HCT116 (cell line): ENCODE measurements at regions not wholly inside any gene's neighbourhood (a gene's known extent, or its start where the extent isn't known, plus 50 kb on each side); places are given as distances from the start of the nearest gene placed in this dataset.
A peak's percentile ranks its signal among the peaks of the same experiment; 100 is the strongest.

Source experiments
- ATAC-seq: fragments of 200-7000 bp; cut with Tn5 transposase; 2 replicates; pipeline ENCODE4 v1.9.1; 2020; ENCODE audit warnings: mild to moderate bottlenecking, moderate library complexity
- BruUV-seq: library from RNA; stranded (reverse); fragments of 400-500 nt; replicated peaks from 2 replicates; lab custom pipeline; 2021; lab: Mats Ljungman, UMichigan
- CTCF ChIA-PET: fragments of 300-600 bp; sonication (Branson Sonifier 250); formaldehyde crosslinking; loops from one replicate; lab custom pipeline; 2021; ENCODE audit warnings: antibody characterized with exemption; lab: Charles Lee
- POLR2A ChIA-PET: fragments of 300-600, 350-600 bp; sonication (Branson Sonifier 250); formaldehyde crosslinking; loops from one replicate; lab custom pipeline; 2021; ENCODE audit warnings: antibody characterized with exemption; lab: Charles Lee
- RAD21 ChIA-PET, 2 experiments: fragments of 300-600 bp; sonication (Branson Sonifier 250); formaldehyde crosslinking; loops; one replicate each; lab custom pipeline; 2023; ENCODE audit warnings: low total read pairs in 2 of 2; ENCODE audit not compliant: uncharacterized antibody in 2 of 2, unreplicated experiment in 2 of 2, low non-redundant PET in 1 of 2; lab: Charles Lee
- DNase-seq: peaks from one replicate; pipeline ENCODE4 v3.0.0-alpha.2; 2010; ENCODE audit warnings: low read depth, low spot score
- H2AFZ ChIP-seq: fragments of 200-600 bp; shearing (Covaris generic), sonication (generic); 2 replicates; pipeline ENCODE4 v1.6.1; 2017; ENCODE audit warnings: low read depth, mixed run types, mixed read lengths, antibody characterized with exemption, low read length; ENCODE audit not compliant: poor library complexity, severe bottlenecking
- H3K27ac ChIP-seq: 2 replicates; pipeline ENCODE4 v1.5.1; 2012; ENCODE audit warnings: low read depth, low read length
- H3K27me3 ChIP-seq: fragments of 200-600 bp; sonication (generic); 2 replicates; pipeline ENCODE4 v1.6.1; 2016; ENCODE audit warnings: mixed run types, low read length, mixed read lengths; ENCODE audit not compliant: insufficient read depth
- H3K36me3 ChIP-seq, 2 experiments: fragments of 200-500 bp in 1 of 2; fragments of 200-600 bp in 1 of 2; sonication (Bioruptor generic) in 1 of 2; sonication (generic) in 1 of 2; 2 replicates each; pipeline versions ENCODE4 v1.5.1 to v1.6.1; 2014 to 2016; ENCODE audit warnings: low read length in 2 of 2, inconsistent platforms in 1 of 2, mixed read lengths in 1 of 2, mixed run types in 1 of 2; ENCODE audit not compliant: insufficient read depth in 2 of 2, control insufficient read depth in 1 of 2
- H3K4me1 ChIP-seq, 2 experiments: fragments of 200-600 bp in 1 of 2; sonication (generic) in 1 of 2; 2 replicates each; pipeline versions ENCODE4 v1.5.1 to v1.6.1; 2012 to 2017; ENCODE audit warnings: low read length in 2 of 2, inconsistent platforms in 1 of 2, mild to moderate bottlenecking in 1 of 2, mixed read lengths in 1 of 2, mixed run types in 1 of 2, moderate library complexity in 1 of 2; ENCODE audit not compliant: insufficient read depth in 2 of 2, control insufficient read depth in 1 of 2
- H3K4me2 ChIP-seq: fragments of 200-600 bp; sonication (generic); 2 replicates; pipeline ENCODE4 v1.6.1; 2017; ENCODE audit warnings: mixed run types, low read length, mixed read lengths
- H3K4me3 ChIP-seq, 2 experiments: fragments of 200-600 bp in 1 of 2; sonication (generic) in 1 of 2; replicated peaks in 1 of 2; 2 replicates each; pipeline ENCODE4 v1.5.1; 2011 to 2016; ENCODE audit warnings: low read length in 2 of 2, control low read depth in 1 of 2, low read depth in 1 of 2, mild to moderate bottlenecking in 1 of 2, mixed read lengths in 1 of 2, mixed run types in 1 of 2
- H3K79me2 ChIP-seq: fragments of 200-600 bp; sonication (generic); 2 replicates; pipeline ENCODE4 v1.6.1; 2017; ENCODE audit warnings: mild to moderate bottlenecking, mixed run types, low read length, moderate library complexity, mixed read lengths; ENCODE audit not compliant: insufficient read depth
- H3K9ac ChIP-seq: fragments of 200-600 bp; sonication (generic); 2 replicates; pipeline ENCODE4 v1.6.1; 2016; ENCODE audit warnings: low read length, mixed read lengths
- H3K9me2 ChIP-seq: fragments of 200-600 bp; sonication (generic), shearing (Covaris generic); 2 replicates; pipeline ENCODE4 v1.6.1; 2017; ENCODE audit warnings: mixed run types, mild to moderate bottlenecking, moderate library complexity; ENCODE audit not compliant: insufficient read depth
- H3K9me3 ChIP-seq, 2 experiments: fragments of 200-500 bp in 1 of 2; fragments of 200-600 bp in 1 of 2; sonication (Bioruptor generic) in 1 of 2; sonication (generic) in 1 of 2; 2 replicates each; pipeline ENCODE4 v1.6.1; 2014 to 2017; ENCODE audit warnings: low read length in 2 of 2, mixed read lengths in 2 of 2, inconsistent platforms in 1 of 2, low read depth in 1 of 2, mild to moderate bottlenecking in 1 of 2, mixed run types in 1 of 2, moderate library complexity in 1 of 2; ENCODE audit not compliant: control insufficient read depth in 1 of 2, insufficient read depth in 1 of 2
- H4K20me1 ChIP-seq: fragments of 200-600 bp; sonication (generic), shearing (Covaris generic); 2 replicates; pipeline ENCODE4 v1.6.1; 2017; ENCODE audit warnings: mixed run types, mild to moderate bottlenecking, moderate library complexity; ENCODE audit not compliant: insufficient read depth
- CBX3 ChIP-seq: IDR thresholded peaks from 2 replicates; pipeline ENCODE4 v1.6.1; 2012; ENCODE audit warnings: low read depth
- JUND ChIP-seq: IDR thresholded peaks from 2 replicates; pipeline ENCODE4 v1.6.1; 2012
- MAX ChIP-seq: IDR thresholded peaks from 2 replicates; pipeline ENCODE4 v1.6.1; 2012
- POLR2A ChIP-seq: IDR thresholded peaks from 2 replicates; pipeline ENCODE4 v1.7.0; 2011; ENCODE audit warnings: borderline replicate concordance; ENCODE audit not compliant: insufficient read depth, insufficient read length; ENCODE audit errors: extremely low read depth
- RAD21 ChIP-seq: IDR thresholded peaks from 2 replicates; pipeline ENCODE4 v1.6.1; 2012; ENCODE audit warnings: low read depth, mild to moderate bottlenecking
- REST ChIP-seq: IDR thresholded peaks from 2 replicates; pipeline ENCODE4 v1.6.1; 2012; ENCODE audit warnings: low read depth
- SIN3A ChIP-seq: IDR thresholded peaks from 2 replicates; pipeline ENCODE4 v1.6.1; 2012; ENCODE audit warnings: low read depth
- SRF ChIP-seq: IDR thresholded peaks from 2 replicates; pipeline ENCODE4 v1.6.1; 2012; ENCODE audit warnings: low read depth
- YY1 ChIP-seq: IDR thresholded peaks from 2 replicates; pipeline ENCODE4 v1.6.1; 2011; ENCODE audit warnings: low read length, low read depth, moderate library complexity, mild to moderate bottlenecking; ENCODE audit not compliant: insufficient replicate concordance; ENCODE audit errors: extremely low read depth
- ZBTB33 ChIP-seq: IDR thresholded peaks from 2 replicates; pipeline ENCODE4 v1.6.1; 2011; ENCODE audit warnings: mild to moderate bottlenecking, low read length, moderate library complexity; ENCODE audit not compliant: insufficient replicate concordance; ENCODE audit errors: extremely low read depth
- ZNF274 ChIP-seq: fragments of 200-500 bp; sonication (Bioruptor generic); IDR thresholded peaks from 2 replicates; pipeline ENCODE4 v1.6.1; 2014; ENCODE audit warnings: mild to moderate bottlenecking, low read depth, low read length, inconsistent platforms
- intact Hi-C: fragments of 100-400 bp; cut with micrococcal nuclease; formaldehyde crosslinking; loops from 2 replicates; pipeline ENCODE4 v1.10.0; 2022

- BruUV-seq, result no TSS peak
- Histone ChIP-seq H3K4me2 (0 out of 2 replicates have a peak overlapping the region, but pooled peaks have one; percentile 17), H3K79me2 (no peaks in the 10 kb centered on the region), H4K20me1 (no peaks in the 10 kb centered on the region; the same call in 1 of the 2 replicates), H3K27ac (no peak overlapping the region), H3K9me2 (no peaks in the 10 kb centered on the region), H3K36me3 (no peaks in the 10 kb centered on the region), H3K4me1 (peaks cover 0 to 16% of the 10 kb centered on the region in 2 experiments; a peak in 1 of 4 replicates), H3K27me3 (peaks cover 12% of the 10 kb centered on the region; the same call in 1 of the 2 replicates), H2AFZ (no peak overlapping the region), H3K9ac (no peak overlapping the region), H3K9me3 (no peaks in the 10 kb centered on the region), H3K4me3 (no peak overlapping the region)
- ATAC-seq, result no peak
- ChIA-PET POLR2A (no interaction called here), CTCF (no interaction called here), RAD21 (no interaction called here)
- DNase-seq, result no peak
- TF ChIP-seq MAX (no peak), RAD21 (no peak), CBX3 (no peak), ZBTB33 (no peak), YY1 (no peak), SIN3A (no peak), POLR2A (no peak), ZNF274 (no peak), REST (no peak), JUND (no peak), SRF (no peak)
- intact Hi-C loops, result no loop called here
Measured at GRCh38 chr1:177586429-177586828, 383.4 kb downstream of the SEC16B start.
